H1 (cell line): ENCODE measurements at regions not wholly inside any gene's neighbourhood (a gene's known extent, or its start where the extent isn't known, plus 50 kb on each side); places are given as distances from the start of the nearest gene placed in this dataset.
A peak's percentile ranks its signal among the peaks of the same experiment; 100 is the strongest.

Experiments
- CTCF ChIA-PET: fragments of 300-600 bp; sonication (Branson Sonifier 250); formaldehyde crosslinking; loops from one replicate; lab custom pipeline; 2021; ENCODE audit not compliant: partially characterized antibody; lab: Charles Lee
- POLR2A ChIA-PET: fragments of 300-600 bp; sonication (Branson Sonifier 250); formaldehyde crosslinking; loops from one replicate; lab custom pipeline; 2021; ENCODE audit warnings: inconsistent platforms; ENCODE audit not compliant: partially characterized antibody; lab: Charles Lee
- DNase-seq, 2 experiments: peaks; one replicate each; pipeline versions ENCODE4 v3.0.0 to v3.0.0-alpha.2; 2010 to 2022; ENCODE audit warnings: low spot score in 2 of 2, low read depth in 1 of 2, mixed read lengths in 1 of 2
- FAIRE-seq: peaks from 2 replicates; lab custom pipeline; 2011; peaks lifted over from hg19 to GRCh38; lab: Jason Lieb, UNC
- H2AFZ ChIP-seq: 2 replicates; pipeline ENCODE4 v1.8.1; 2012; ENCODE audit warnings: low read length, inconsistent platforms
- H2AK5ac ChIP-seq: 2 replicates; pipeline ENCODE4 v1.6.1; 2013; ENCODE audit warnings: low read depth, low read length
- H2BK120ac ChIP-seq: replicated peaks from 2 replicates; pipeline ENCODE3; 2013; ENCODE audit warnings: low read depth, low read length, inconsistent platforms
- H2BK12ac ChIP-seq: 2 replicates; pipeline ENCODE4 v1.6.1; 2013; ENCODE audit warnings: low read depth, low read length
- H2BK15ac ChIP-seq: 2 replicates; pipeline ENCODE4 v1.6.1; 2013; ENCODE audit warnings: low read length
- H2BK20ac ChIP-seq: 2 replicates; pipeline ENCODE4 v1.6.1; 2013; ENCODE audit warnings: low read length
- H2BK5ac ChIP-seq: 2 replicates; pipeline ENCODE4 v1.6.1; 2013; ENCODE audit warnings: low read depth, low read length
- H3K14ac ChIP-seq: 2 replicates; pipeline ENCODE4 v1.6.1; 2013; ENCODE audit warnings: inconsistent platforms; ENCODE audit not compliant: insufficient read length
- H3K18ac ChIP-seq: 2 replicates; pipeline ENCODE4 v1.6.1; 2013; ENCODE audit warnings: low read length; ENCODE audit errors: extremely low read depth
- H3K23ac ChIP-seq: 2 replicates; pipeline ENCODE4 v1.6.1; 2013; ENCODE audit warnings: inconsistent platforms; ENCODE audit not compliant: insufficient read length
- H3K23me2 ChIP-seq: 2 replicates; pipeline ENCODE4 v1.6.1; 2013; ENCODE audit warnings: low read depth, low read length
- H3K27ac ChIP-seq: 2 replicates; pipeline ENCODE4 v1.6.1; 2011; ENCODE audit warnings: low read depth, low read length, inconsistent platforms
- H3K27me3 ChIP-seq, 4 experiments: replicated peaks in 1 of 4; 1 replicate in 1 of 4; 2 replicates in 3 of 4; pipeline versions ENCODE4 v1.6.1 to v1.8.1; 2011 to 2013; ENCODE audit warnings: low read length in 3 of 4, mild to moderate bottlenecking in 3 of 4, inconsistent platforms in 2 of 4, mixed read lengths in 2 of 4, moderate library complexity in 1 of 4; ENCODE audit not compliant: control insufficient read depth in 3 of 4, insufficient read depth in 3 of 4; ENCODE audit errors: extremely low read depth in 1 of 4
- H3K36me3 ChIP-seq, 4 experiments: 2 replicates each; pipeline versions ENCODE4 v1.6.1 to v1.8.1; 2011 to 2013; ENCODE audit warnings: mild to moderate bottlenecking in 4 of 4, low read length in 3 of 4, moderate library complexity in 2 of 4, control low read depth in 1 of 4, inconsistent platforms in 1 of 4; ENCODE audit not compliant: insufficient read depth in 4 of 4, control insufficient read depth in 2 of 4
- H3K4ac ChIP-seq: replicated peaks from 2 replicates; pipeline ENCODE3; 2013; ENCODE audit warnings: low read length, low read depth, mixed read lengths, inconsistent platforms; ENCODE audit not compliant: insufficient read length
- H3K4me1 ChIP-seq, 4 experiments: replicated peaks in 1 of 4; 1 replicate in 1 of 4; 2 replicates in 3 of 4; pipeline versions ENCODE4 v1.6.1 to v1.8.1; 2011 to 2013; ENCODE audit warnings: low read length in 3 of 4, inconsistent platforms in 2 of 4, mixed read lengths in 1 of 4; ENCODE audit not compliant: insufficient read depth in 4 of 4, control insufficient read depth in 3 of 4
- H3K4me2 ChIP-seq, 2 experiments: 2 replicates each; pipeline versions ENCODE4 v1.6.1 to v1.8.1; 2011 to 2013; ENCODE audit warnings: low read depth in 2 of 2, low read length in 2 of 2, control low read depth in 1 of 2, inconsistent platforms in 1 of 2, mild to moderate bottlenecking in 1 of 2; ENCODE audit not compliant: insufficient read depth in 1 of 2
- H3K4me3 ChIP-seq, 4 experiments: fragments of 200-600, 300-600 bp in 1 of 4; sonication (generic), shearing (Covaris generic), sonication (Bioruptor Twin) in 1 of 4; 2 replicates each; pipeline versions ENCODE4 v1.5.1 to v1.8.1; 2011 to 2016; ENCODE audit warnings: low read length in 4 of 4, low read depth in 3 of 4, control low read depth in 2 of 4, inconsistent platforms in 2 of 4, mild to moderate bottlenecking in 2 of 4, mixed read lengths in 1 of 4, moderate library complexity in 1 of 4; ENCODE audit not compliant: insufficient read depth in 2 of 4; ENCODE audit errors: extremely low read depth in 1 of 4
- H3K56ac ChIP-seq: replicated peaks from 2 replicates; pipeline ENCODE3; 2013; ENCODE audit warnings: low read depth, mild to moderate bottlenecking, mixed read lengths, low read length, inconsistent platforms; ENCODE audit not compliant: insufficient read length
- H3K79me1 ChIP-seq: 2 replicates; pipeline ENCODE4 v1.6.1; 2013; ENCODE audit warnings: low read depth, low read length, control low read depth
- H3K79me2 ChIP-seq, 2 experiments: 2 replicates each; pipeline versions ENCODE4 v1.6.1 to v1.8.1; 2012 to 2013; ENCODE audit warnings: low read length in 2 of 2, mild to moderate bottlenecking in 2 of 2, inconsistent platforms in 1 of 2; ENCODE audit not compliant: insufficient read depth in 2 of 2, control insufficient read depth in 1 of 2
- H3K9ac ChIP-seq, 4 experiments: replicated peaks in 1 of 4; 1 replicate in 1 of 4; 2 replicates in 3 of 4; pipeline versions ENCODE4 v1.6.1 to v1.8.1; 2011 to 2013; ENCODE audit warnings: low read depth in 3 of 4, low read length in 3 of 4, control low read depth in 2 of 4, mild to moderate bottlenecking in 2 of 4, moderate library complexity in 2 of 4, inconsistent platforms in 1 of 4; ENCODE audit errors: extremely low read depth in 1 of 4
- H3K9me3 ChIP-seq, 2 experiments: 2 replicates each; pipeline versions ENCODE4 v1.6.1 to v1.8.1; 2012 to 2013; ENCODE audit warnings: mild to moderate bottlenecking in 2 of 2, moderate library complexity in 2 of 2, control low read depth in 1 of 2, inconsistent platforms in 1 of 2, low read depth in 1 of 2, low read length in 1 of 2, mixed read lengths in 1 of 2; ENCODE audit not compliant: insufficient read depth in 2 of 2
- H4K20me1 ChIP-seq, 2 experiments: replicated peaks in 1 of 2; 2 replicates each; pipeline versions ENCODE3 to v1.8.1; 2011 to 2013; ENCODE audit warnings: inconsistent platforms in 2 of 2, low read length in 2 of 2, mild to moderate bottlenecking in 1 of 2; ENCODE audit not compliant: insufficient read depth in 2 of 2, control insufficient read depth in 1 of 2
- H4K5ac ChIP-seq: 2 replicates; pipeline ENCODE4 v1.6.1; 2013; ENCODE audit warnings: low read length, low read depth, mixed read lengths, inconsistent platforms; ENCODE audit not compliant: insufficient read length
- H4K8ac ChIP-seq: 2 replicates; pipeline ENCODE4 v1.8.0; 2013; ENCODE audit warnings: mild to moderate bottlenecking, moderate library complexity, low read length, inconsistent platforms; ENCODE audit not compliant: insufficient read depth; ENCODE audit errors: extremely low read depth
- H4K91ac ChIP-seq: replicated peaks from 2 replicates; pipeline ENCODE3; 2013; ENCODE audit warnings: low read length, mixed read lengths, inconsistent platforms; ENCODE audit not compliant: insufficient read length
- BACH1 ChIP-seq: IDR thresholded peaks from 2 replicates; pipeline ENCODE4 v1.6.1; 2012; ENCODE audit warnings: low read length, improper control_type of control experiment
- CBX5 ChIP-seq: fragments of 300-800, 300-1000 bp; sonication (generic); IDR thresholded peaks from 2 replicates; pipeline ENCODE4 v1.7.1; 2016; ENCODE audit warnings: antibody characterized with exemption, low read length, low read depth
- E2F6 ChIP-seq: IDR thresholded peaks from 2 replicates; pipeline ENCODE4 v1.6.1; 2012; ENCODE audit warnings: inconsistent platforms
- EP300 ChIP-seq, 2 experiments: IDR thresholded peaks; 1 replicate in 1 of 2; 2 replicates in 1 of 2; pipeline ENCODE4 v1.6.1; 2011 to 2012; ENCODE audit warnings: low read depth in 2 of 2, low read length in 2 of 2, mild to moderate bottlenecking in 2 of 2, borderline replicate concordance in 1 of 2, inconsistent platforms in 1 of 2, moderate library complexity in 1 of 2
- EZH2 ChIP-seq: fragments of 200-600 bp; sonication (generic); IDR thresholded peaks from 2 replicates; pipeline ENCODE4 v1.7.1; 2012; ENCODE audit warnings: low read depth, mild to moderate bottlenecking, moderate library complexity, low read length, inconsistent platforms; ENCODE audit not compliant: severe bottlenecking
- FOSL1 ChIP-seq: IDR thresholded peaks from 2 replicates; pipeline ENCODE4 v1.6.1; 2011; ENCODE audit warnings: mild to moderate bottlenecking, low read depth, low read length, moderate library complexity; ENCODE audit not compliant: insufficient read depth
- JUN ChIP-seq: IDR thresholded peaks from 2 replicates; pipeline ENCODE4 v1.6.1; 2011; ENCODE audit warnings: low read depth, mild to moderate bottlenecking, improper control_type of control experiment, low read length
- KDM5A ChIP-seq: fragments of 200-600 bp; IDR thresholded peaks from 2 replicates; pipeline ENCODE4 v1.7.1; 2012; ENCODE audit warnings: mild to moderate bottlenecking, low read length, inconsistent platforms, mixed read lengths
- NANOG ChIP-seq: IDR thresholded peaks from 2 replicates; pipeline ENCODE4 v1.6.1; 2011; ENCODE audit warnings: low read length, low read depth, mild to moderate bottlenecking, inconsistent platforms; ENCODE audit not compliant: insufficient read depth, poor library complexity, severe bottlenecking
- SIX5 ChIP-seq: IDR thresholded peaks from 2 replicates; pipeline ENCODE4 v1.6.1; 2011; ENCODE audit warnings: mild to moderate bottlenecking, low read depth, low read length
- ZNF274 ChIP-seq: IDR thresholded peaks from 2 replicates; pipeline ENCODE4 v1.7.0; 2012; ENCODE audit warnings: low read length, borderline replicate concordance; ENCODE audit errors: extremely low read depth
- WGBS, 2 experiments: shearing (Covaris generic) in 1 of 2; methylation state at CpG; one replicate each; pipeline versions ENCODE4 v1.1.6 to v1.1.7; 2013 to 2015; ENCODE audit warnings: low lambda C conversion rate in 2 of 2, mixed read lengths in 2 of 2, inconsistent platforms in 1 of 2, low coverage in 1 of 2, missing lambda C conversion rate in 1 of 2; ENCODE audit not compliant: insufficient replicate concordance in 2 of 2, insufficient coverage in 1 of 2, insufficient read length in 1 of 2; ENCODE audit errors: extremely low coverage in 1 of 2, missing lambda C conversion rate in 1 of 2; 5-methylcytosine and 5-hydroxymethylcytosine counted together
- TF ChIP-seq, protein P1 (sequence below): IDR thresholded peaks from 2 replicates; pipeline ENCODE4 v1.6.1; 2012; ENCODE audit warnings: inconsistent platforms

GRCh38 chr5:21613971-21614488, 1239.1 kb downstream of the CDH12 start:
- Histone ChIP-seq H3K23me2 (no peaks in the 10 kb centered on the region; the same call in 1 of the 2 replicates), H2AK5ac (no peak overlapping the region), H3K23ac (no peak overlapping the region), H3K79me2 (no peaks in the 10 kb centered on the region), H3K56ac (peak overlapping the region; percentile 82), H2BK5ac (peak overlapping the region; percentile 87), H3K14ac (no peak overlapping the region), H3K9me3 (no peaks in the 10 kb centered on the region), H3K4me3 (peak overlapping the region in 1 of 4 experiments; percentile 27; a peak in 2 of 8 replicates), H3K79me1 (no peaks in the 10 kb centered on the region), H3K27ac (peak overlapping the region; percentile 76), H2BK120ac (peak overlapping the region; percentile 19), H2BK20ac (peak overlapping the region; percentile 9; the same call in 1 of the 2 replicates), H4K5ac (peak overlapping the region; percentile 89), H2BK15ac (no peak overlapping the region), H2BK12ac (peak overlapping the region; percentile 32; the same call in 1 of the 2 replicates), H4K91ac (no peak overlapping the region), H3K18ac (0 out of 2 replicates have a peak overlapping the region, but pooled peaks have one; percentile 4), H3K4ac (no peak overlapping the region), H3K36me3 (no peaks in the 10 kb centered on the region), H3K4me1 (peaks cover 0 to 13% (median 4%) of the 10 kb centered on the region in 4 experiments; a peak in 3 of 7 replicates), H3K4me2 (peak overlapping the region; percentile 40 to 56; a peak in 3 of 4 replicates), H4K8ac (no peak overlapping the region), H3K9ac (no peak overlapping the region; a peak in 1 of 7 replicates), H4K20me1 (no peaks in the 10 kb centered on the region), H3K27me3 (no peaks in the 10 kb centered on the region), H2AFZ (no peak overlapping the region)
- DNase-seq, result no peak
- ChIA-PET POLR2A (interaction anchor here (1.2 to 1.3 kb wide), 2 partner anchors 8 to 11 kb away, joined by 3 read pairs; no protein-coding TSS in a partner anchor), CTCF (interaction anchor here (0.5 to 0.8 kb wide), 2 partner anchors 8 to 888 kb away, joined by 3 read pairs; no protein-coding TSS in a partner anchor)
- WGBS, 2 experiments, result 26% methylated on average over 5 of the region's 5 CpGs; no CpG with 5 or more reads in 1 of the 2 experiments
- FAIRE-seq, result peak; percentile 88
- TF ChIP-seq NANOG, result peak; percentile 11
- no peak for TF ChIP-seq FOSL1
- no peak for TF ChIP-seq KDM5A
- TF ChIP-seq SIX5, result no peak
- TF ChIP-seq E2F6, result peak; percentile 88
- TF ChIP-seq CBX5, result no peak
- no peak for TF ChIP-seq EP300 (IDR thresholded peaks at IDR 0.05; ENCODE audit: borderline replicate concordance in 1 of 2, low read depth in 2 of 2, low read length in 2 of 2)
- no peak for TF ChIP-seq BACH1
- TF ChIP-seq JUN, result no peak
- TF ChIP-seq, protein P1, sequence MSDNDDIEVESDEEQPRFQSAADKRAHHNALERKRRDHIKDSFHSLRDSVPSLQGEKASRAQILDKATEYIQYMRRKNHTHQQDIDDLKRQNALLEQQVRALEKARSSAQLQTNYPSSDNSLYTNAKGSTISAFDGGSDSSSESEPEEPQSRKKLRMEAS, result peak; percentile 86
- TF ChIP-seq EZH2, result no peak
- TF ChIP-seq ZNF274, result no peak
